GM12891 (cell line): ENCODE measurements at regions not wholly inside any gene's neighbourhood (a gene's known extent, or its start where the extent isn't known, plus 50 kb on each side); places are given as distances from the start of the nearest gene placed in this dataset.
"Not testable (repeated sequence)": the region's sequence is repeated elsewhere in the genome, so short reads cannot be mapped to it uniquely, and the experiment has no call there.

Experiments used
- PAX5 ChIP-seq: IDR thresholded peaks from 2 replicates; pipeline ENCODE4 v1.6.1; 2011; ENCODE audit warnings: low read length, moderate library complexity, mild to moderate bottlenecking; ENCODE audit not compliant: insufficient read depth, severe bottlenecking
- POLR2A ChIP-seq: IDR thresholded peaks from 2 replicates; pipeline ENCODE4 v1.6.1; 2011; ENCODE audit warnings: low read depth, low read length, control low read depth
- POLR2AphosphoS5 ChIP-seq: IDR thresholded peaks from 2 replicates; pipeline ENCODE4 v1.6.1; 2011; ENCODE audit warnings: low read depth, low read length, control low read depth
- POU2F2 ChIP-seq: IDR thresholded peaks from 2 replicates; pipeline ENCODE4 v1.6.1; 2011; ENCODE audit warnings: low read depth, mild to moderate bottlenecking, control low read depth, low read length, moderate library complexity
- SPI1 ChIP-seq: IDR thresholded peaks from 2 replicates; pipeline ENCODE4 v1.6.1; 2011; ENCODE audit warnings: low read depth, low read length, control low read depth
- TAF1 ChIP-seq: IDR thresholded peaks from 2 replicates; pipeline ENCODE4 v1.6.1; 2011; ENCODE audit warnings: low read depth, low read length, control low read depth

GRCh38 chr2:101645886-101646285 is 51.6 kb upstream of the MAP4K4 start:
- not testable (repeated sequence) for TF ChIP-seq POLR2A, TAF1, POLR2AphosphoS5, PAX5, POU2F2, SPI1
